GM18907 (cell line): ENCODE measurements at regions not wholly inside any gene's neighbourhood (a gene's known extent, or its start where the extent isn't known, plus 50 kb on each side); places are given as distances from the start of the nearest gene placed in this dataset.
"Not testable (repeated sequence)": the region's sequence is repeated elsewhere in the genome, so short reads cannot be mapped to it uniquely, and the experiment has no call there.

Experiments
- ATAC-seq: cut with Tn5 transposase; IDR thresholded peaks from one replicate; pipeline ENCODE4 v1.9.1; 2021; ENCODE audit warnings: mild to moderate bottlenecking, moderate library complexity; ENCODE audit not compliant: unreplicated experiment

DNA sequence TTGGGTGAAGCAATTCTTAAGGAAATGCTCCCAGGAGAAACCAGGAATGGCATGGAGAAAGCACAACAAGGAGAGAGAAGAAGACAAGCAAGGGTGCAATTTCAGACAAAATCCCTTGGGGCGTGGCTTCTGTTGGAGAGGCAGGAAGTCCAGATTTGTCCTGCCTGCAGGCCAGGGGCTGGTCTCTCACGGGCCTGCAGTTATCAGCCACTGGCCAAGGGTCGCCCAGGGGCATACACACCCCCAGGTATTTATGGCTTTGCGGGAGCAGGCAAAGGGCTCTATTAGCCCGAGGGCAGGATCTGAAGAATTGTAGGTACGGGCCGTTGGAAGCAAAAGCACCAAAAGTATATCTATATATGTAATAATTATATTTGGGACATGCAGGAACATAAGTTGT is 87.7 kb downstream of the IYD start:
- ATAC-seq, result no peak

DNA sequence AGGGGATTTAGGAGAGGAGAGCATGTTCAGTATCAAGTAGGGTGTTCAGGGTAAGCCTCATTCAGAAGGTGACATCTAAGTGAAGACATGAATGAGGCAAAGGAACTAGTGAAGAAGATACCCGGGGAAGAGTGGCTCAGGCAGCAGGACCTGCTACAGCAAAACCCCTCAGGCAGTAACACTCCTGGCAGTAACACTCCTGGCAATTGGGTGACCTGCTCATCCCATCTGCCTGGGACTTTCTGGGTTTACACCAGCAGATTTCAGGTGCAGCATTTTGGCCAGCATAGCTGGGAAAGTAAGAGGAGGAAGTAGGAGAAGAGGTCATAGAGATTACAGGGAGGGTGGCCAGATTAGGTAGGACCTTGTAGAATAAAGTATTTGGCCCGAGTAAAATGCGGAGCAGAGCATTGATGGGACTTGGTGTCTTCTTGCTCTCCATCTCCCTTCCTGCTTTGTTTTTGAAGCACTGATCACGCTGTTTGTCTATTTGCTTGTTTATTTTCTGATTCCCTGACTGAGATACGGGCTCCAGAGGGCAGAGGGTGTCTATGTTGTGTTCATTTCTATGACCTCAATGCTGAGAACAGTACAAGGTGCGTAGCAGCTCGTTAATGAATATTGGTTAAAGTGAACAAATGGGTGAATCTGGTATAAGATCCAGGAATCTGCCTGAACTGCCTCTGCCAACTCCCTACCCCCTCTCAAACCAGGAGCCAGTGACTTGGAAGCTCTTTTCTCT is 88.3 kb downstream of the IYD start:
- no peak for ATAC-seq

DNA sequence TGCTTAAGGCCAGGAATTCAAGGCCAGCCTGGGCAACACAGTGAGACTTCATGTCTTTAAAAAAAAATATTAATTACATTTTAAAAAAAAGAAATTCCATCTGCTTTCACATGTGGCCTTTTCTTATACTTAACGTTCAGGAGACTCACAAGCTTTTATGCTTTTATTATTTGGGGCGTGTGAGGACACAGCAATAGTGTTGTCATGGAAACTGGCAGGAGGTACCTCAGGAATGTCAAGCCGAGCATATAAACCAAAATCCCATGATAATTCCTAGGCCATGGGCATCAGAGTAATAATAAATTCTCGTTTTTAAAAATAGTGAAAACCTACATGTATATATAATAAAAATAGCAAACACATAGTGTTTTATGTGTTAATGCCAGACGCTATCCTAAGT is 89.8 kb downstream of the IYD start:
- no peak for ATAC-seq

DNA sequence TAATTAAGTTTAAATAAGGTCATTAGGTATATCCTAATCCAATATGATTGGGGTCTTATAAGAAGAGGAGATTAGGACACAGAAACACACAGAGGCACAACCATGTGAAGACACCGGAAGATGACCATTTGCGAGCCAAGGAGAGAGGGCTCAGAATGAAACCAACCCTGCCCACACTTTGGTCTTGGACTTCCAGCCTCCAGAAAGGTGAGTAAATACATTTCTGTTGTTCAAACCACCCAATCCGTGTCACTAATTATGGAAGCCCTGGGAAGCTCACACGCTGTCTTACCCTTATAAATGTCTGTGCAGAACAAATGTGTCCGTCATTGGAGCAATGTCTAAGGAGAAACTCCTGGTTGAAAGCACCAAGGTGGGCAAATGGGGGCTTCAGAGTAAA is 95.0 kb downstream of the IYD start:
- ATAC-seq, result no peak

DNA sequence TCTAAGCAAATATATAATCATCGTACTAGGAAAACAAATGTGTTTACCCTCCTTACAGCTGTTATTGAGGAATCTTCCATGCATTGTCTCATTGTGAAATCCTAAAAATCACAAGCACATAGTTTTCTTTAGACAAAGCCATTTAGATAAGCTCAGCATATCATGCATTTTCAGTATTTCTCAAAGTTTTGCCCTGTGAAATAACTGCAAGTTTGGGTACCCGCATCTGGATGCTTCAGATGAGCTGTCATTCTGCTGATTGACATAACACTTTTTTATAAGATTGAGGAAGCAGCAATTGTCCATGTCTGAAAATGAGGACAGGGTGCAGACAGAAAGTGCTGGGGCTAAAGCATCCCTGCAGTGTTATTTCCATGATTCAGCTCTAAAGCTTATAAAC is 96.2 kb downstream of the IYD start:
- ATAC-seq, result no peak

DNA sequence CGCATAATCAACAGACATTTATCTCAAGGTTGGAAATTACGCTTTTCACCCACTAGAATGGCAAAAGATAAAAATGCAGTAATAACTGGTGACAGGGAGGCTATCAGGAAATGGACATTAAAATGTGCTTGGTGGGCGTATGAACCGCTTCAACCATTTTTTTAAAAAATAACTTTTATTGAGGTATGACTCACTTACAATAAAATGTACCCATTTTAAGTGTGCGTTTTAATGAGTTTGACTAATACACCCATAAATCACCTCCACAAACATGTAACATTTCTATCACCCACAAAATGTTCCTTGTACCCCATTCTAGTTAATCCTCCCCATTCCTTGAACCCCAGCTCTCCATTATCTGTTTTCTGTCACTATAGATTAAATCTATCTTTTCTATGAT is 96.8 kb downstream of the IYD start:
- no peak for ATAC-seq

DNA sequence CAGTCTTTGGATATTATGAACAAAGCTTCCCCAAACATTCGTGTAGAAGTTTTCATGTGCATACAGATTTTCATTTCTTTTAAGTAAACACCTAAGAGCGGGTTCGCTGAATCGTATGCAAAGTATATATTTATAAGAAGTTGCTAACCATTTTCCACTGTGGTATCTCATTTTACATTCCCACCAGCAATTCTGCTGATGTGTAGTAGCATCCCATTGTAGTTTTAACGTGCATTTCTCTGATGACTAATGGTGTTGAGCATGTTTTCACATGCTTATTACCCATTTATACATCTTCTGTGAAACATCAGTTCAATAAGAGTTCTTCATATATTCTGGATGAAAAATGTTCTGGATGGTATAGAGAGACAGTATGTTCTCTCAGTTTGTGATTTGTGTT is 97.4 kb downstream of the IYD start:
- ATAC-seq, result no peak

DNA sequence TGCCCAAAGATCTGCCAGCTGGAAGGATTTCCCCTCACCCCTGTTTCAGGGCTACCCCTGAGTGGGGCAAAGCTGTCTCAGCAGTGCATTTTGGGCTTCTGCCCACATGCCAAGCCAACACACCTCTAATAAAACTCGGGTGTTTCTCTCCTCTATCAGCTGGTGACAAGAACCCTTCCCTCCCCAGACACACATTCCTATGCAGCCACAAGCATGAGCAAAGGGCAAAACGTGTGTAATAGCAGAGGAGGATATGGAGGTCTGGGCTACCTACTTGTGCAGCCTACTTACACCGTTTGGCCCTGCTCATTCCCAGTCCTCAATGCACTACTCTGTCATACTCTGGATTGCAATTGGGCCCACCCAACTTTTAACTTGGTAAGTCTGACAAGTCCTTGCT is 101.3 kb downstream of the IYD start:
- ATAC-seq, result no peak

DNA sequence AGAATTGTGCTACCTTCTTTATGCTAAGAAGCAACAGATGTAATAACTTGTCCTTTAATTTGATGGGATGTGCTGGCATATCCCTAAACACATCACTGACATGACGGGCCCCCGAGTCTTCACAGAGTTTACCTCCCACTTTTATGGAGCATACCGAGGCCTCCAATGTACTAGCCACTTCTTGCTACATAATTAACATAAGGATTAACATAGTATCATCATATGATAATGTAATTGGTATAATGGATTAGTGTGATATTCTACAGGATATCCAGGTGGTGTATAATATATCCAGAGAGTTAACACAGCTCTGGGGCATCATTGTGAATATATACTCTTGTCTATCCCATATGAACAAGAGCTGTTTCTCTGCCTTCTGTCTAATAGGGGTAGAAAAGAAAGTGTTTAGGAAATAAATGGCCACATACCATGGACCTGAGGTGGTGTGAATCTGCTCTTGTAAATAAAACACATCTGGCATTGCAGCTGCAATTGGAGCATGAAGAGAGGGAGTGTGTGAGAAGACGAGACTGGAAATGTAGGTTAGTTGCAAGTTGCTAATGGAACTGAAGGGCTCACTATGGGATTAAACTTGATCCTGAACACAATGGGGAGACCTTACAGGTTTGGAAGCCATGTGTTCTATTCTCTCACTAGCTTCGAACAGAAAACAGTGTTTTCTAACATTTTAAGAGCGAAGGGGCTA is 102.3 kb downstream of the IYD start:
- ATAC-seq, result no peak

DNA sequence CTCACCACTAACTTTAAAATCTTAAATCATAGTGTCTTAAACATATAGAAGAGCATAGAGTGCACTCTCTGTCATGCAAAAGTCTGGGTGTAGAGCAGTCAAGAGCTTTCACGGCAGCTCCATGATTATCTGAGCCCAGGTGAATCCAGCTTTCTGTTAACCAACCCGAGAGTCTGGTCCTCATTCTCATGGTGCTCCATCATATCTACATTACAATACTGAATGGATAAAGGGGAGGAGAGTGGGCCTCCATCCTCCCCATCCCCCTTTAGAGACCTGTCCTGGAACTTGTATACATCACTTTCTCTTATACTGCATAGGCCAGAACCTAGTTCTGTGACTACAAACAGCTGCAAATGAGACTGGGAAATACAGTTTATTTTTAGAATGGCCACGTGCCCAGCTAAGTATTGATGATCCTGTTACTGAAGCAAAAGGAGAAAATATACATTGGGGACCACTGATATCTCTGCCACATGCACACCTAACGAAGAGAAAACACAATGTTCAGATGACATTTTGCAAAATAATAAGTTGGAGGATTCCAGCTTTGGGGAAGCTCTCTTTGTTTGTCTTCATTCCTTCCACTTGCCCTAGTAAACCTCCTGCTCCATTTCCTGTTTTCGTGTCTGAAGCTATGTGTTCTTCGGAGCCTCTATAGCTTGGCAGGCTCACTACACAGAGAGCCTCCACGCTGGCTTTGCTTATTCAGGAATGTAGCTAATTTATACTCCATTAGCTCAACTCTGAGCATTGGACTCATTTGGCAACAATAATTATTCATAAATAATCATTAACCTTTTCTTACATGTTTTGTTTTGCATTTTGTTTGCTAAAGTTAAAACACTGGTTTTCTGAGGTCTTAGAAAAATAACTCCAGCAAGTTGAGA is 110.1 kb downstream of the IYD start:
- ATAC-seq, result no peak

DNA sequence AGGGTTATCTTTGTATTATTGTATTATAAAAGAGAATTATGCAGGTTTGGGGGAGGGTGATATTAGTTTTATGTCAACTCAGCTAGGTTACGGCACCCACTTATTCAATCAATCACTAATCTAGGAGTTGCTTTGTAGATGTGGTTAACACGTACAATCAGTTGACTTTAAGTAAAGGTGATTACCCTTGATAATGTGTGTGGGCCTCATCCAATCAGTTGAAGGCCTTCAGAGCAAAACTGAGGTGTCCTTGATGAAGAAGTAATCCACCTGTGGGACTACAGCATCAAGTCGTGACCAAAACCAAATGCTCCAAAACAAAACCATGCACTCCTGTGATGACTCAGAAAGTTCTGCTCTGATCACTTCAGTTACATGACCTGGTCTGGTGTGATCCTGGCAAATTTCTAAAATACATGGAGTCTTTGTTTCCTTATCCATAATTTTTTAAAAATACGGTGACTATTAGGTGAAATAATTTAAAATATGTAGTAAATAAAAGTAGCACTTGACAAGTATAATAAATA is 114.1 kb downstream of the IYD start:
- ATAC-seq, result no peak

DNA sequence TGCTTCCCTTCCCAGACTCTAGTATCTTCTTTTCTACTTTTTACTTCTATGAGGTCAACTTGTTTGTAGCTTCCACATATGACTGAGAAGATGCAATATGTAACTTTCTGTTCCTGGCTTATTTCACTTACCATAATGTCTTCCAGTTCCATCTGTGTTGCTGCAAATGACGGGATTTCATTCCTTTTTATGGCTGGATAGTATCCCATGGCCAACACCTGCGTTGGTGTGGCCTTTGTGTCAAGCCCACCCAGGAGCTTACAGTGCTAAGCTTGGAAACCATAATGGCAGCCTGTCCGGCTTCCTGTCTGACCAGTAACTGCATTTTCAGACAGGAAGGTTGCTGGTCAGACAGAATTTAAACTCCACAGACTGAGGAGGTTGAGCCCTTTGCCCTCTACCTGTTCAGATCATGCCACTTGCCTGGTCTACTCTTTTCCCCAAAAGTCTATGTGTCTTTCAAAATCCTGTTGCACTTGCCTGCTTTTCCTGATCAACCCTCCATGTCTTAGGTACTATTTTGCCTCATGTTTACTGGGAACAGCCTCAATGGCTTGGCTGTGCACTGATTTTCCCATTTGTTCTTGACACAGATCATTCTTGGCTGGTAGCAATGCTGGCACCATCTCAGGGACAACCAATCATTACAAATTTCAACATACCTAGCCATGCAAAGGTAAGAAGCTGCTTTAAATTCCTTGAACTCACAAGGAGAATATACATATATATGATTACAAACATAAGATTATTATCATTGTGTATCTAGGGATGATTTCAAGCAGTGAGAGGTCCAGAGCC is 114.3 kb upstream of the PLEKHG1 start:
- no peak for ATAC-seq

DNA sequence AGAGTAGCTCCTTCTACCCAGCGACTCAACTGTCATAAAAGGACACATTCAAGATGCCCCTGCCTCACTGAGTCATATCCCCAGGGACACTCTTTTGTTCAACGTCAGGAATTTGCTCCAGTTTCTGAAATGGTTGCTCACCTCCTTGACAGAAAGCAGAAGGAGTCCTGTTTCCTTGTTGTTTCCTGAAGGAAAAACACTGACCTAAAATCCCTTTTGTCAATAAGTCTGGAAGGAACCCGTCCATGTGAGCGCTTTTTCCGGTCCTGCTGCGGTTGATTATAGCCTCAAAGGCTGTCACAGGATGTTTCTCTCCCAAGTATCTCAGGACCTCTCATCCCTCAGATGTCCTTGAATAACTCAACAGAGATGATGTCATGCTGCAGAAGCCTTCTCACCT is 113.6 kb upstream of the PLEKHG1 start:
- no peak for ATAC-seq

DNA sequence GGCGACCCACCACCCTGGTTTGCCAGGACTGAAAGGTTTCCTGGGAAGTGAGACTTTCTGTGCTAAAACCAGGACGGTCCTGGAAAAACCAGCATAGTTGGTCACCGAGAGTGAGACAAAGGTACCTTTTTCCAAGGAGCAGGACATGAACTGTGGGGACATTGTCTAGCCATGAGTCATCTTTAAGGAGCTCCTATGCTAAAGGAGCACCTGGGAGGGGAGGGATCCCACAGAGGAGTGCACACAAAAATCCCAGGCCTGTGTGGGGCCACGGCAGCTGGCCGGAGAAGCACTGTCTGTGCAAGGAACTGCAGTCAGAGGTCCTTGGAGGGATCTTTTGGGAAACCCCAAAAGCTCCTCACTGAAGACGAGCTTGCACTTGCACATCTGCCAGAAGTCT is 109.1 kb upstream of the PLEKHG1 start:
- ATAC-seq, result no peak

DNA sequence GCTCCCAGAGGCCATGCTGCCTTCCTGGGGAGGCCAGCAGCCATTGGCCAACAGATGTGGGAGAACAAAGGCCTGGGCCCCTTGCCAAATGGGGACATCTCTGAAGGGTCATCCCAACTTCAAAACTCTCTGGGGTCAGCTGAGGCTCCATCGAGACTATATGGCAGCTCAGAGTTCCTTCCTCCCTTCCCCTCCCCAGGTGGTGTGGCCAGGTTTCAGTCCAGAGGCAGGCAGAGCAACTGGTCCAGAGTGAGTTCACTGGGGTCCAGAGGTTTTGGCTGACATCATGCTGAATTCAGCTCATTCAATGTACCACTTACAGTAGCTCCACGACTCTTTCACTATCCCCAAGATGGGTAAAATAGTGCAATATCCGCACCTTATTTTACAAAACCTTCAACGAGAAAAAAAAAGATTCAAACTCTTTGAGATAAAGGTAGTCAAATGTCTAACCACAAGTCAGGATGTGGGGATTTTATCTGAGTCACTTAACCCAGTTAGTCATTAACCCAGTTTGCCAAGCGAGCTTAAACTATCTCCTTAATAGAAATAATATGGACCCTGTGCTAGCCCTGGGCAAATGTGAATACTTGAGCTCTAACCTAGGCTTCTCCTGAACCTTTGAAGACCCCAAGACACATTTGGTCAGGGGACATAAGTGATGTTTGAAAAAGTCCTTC is 108.4 kb upstream of the PLEKHG1 start:
- ATAC-seq, result peak; percentile 95

DNA sequence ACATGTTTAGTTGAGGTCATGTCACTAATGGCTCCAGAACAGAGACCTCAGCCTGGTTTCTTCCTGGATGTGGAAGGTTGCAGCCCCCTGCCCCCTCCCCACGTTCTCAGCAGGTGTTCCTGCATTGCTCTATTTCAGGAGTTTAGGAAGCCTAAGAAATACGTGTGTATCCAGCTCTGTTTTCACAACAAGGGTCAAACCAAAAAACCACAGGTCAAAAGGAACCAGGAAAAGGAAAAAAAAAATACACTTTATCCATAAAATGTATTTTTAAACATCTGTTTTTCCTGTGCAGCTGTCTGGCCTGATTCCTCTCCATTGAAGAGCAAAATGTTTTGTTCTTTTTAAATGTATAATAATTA is 107.9 kb upstream of the PLEKHG1 start:
- no peak for ATAC-seq

DNA sequence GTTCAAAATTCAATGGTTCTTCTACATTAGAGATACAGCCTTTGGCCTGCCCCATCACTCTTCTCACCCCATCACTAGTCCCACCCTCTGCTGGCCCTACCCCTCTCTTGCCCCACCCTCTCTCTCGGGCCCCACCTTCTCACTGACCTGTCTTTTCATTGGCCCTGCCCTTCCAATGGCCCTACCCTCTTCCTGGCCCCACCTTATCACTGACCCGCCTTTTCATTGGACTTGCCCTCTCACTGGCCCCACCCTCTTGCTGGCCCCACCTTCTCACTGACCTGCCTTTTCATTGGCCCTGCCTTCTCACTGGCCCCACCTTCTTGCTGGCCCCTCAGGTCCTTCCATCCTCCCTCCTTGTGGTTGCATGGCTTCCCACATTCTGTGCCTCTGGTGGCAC is 107.2 kb upstream of the PLEKHG1 start:
- ATAC-seq, result no peak

DNA sequence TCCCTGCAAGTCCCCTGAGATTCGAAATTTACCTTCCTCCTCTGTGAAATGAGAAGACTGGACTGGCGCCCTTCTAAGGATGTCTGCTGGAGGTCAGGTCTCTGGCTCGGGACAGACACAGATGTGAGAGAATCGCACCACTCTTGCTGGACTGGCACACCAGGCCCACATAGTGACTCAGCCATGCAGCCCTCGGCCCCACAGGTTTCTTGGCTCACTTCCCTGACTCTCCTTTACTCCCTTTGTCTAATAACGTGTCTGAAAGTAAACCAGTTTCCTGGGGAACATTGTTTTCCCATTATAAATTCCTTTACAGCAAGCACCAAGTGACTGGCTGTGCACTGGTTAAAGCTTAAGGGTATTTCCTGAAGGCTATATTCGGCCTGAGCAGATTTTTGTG is 106.7 kb upstream of the PLEKHG1 start:
- ATAC-seq, result no peak

DNA sequence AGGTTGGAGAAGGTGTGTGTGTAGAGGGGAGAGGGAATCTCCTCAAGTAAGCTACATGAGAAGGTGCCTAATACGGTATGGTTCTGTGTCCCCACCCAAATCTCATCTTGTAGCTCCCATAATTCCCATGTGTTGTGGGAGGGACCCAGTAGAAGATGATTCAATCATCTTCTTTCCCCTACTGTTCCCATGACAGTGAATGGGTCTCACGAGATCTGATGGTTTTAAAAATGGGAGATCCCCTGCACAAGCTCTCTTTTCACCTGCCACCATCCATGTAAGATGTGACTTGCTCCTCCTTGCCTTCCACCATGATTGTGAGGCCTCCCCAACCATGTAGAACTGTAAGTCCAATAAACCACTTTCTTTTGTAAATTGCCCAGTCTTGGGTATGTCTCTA is 106.1 kb upstream of the PLEKHG1 start:
- ATAC-seq, result not testable (repeated sequence)

DNA sequence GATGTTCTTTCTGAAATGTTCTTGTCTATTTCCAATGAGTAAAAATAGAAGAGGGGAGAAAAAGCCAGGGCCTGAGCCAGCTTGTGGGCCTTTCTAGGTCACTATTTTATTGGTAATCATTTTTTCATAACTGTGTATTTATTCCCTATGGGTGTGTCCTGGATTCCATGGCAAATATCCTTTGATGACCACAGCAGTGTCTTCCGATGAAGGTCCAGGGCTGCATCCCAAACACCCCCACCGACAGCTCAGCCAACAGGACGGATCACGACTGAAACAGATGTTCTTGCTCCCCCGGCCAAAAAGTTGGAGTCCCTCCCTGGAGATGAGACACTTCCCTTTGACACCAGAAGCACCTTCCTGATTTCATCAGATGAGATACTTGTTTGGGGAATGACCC is 105.4 kb upstream of the PLEKHG1 start:
- no peak for ATAC-seq
